ENCODE measurements at regions not wholly inside any gene's neighbourhood (a gene's known extent, or its start where the extent isn't known, plus 50 kb on each side); places are given as distances from the start of the nearest gene placed in this dataset.
"Not testable (repeated sequence)": the region's sequence is repeated elsewhere in the genome, so short reads cannot be mapped to it uniquely, and the experiment has no call there.

DNA sequence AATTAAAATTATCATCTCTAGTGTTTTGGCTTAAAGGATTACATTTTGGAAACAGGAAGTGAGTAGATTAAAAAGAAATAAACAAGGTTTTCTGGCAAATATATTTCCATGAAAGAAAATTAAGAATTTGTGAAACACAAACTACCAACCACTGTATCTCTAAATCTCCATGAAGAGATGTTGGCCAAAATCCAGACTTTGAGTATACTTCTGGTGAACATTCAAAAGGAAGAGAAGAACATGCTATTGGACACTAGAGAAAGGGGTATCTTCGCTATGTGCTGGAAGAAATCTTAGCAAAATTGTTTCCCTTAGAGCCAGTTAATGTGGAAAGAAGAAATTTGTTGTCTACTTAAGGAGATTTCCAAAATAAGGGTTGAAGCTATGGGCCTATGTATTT lies 710.4 kb upstream of the CTNND2 start:
- Histone ChIP-seq H3K4me3 (no peak overlapping the region), H3K36me3 (no peaks in the 10 kb centered on the region), H3K27me3 (no peaks in the 10 kb centered on the region), H3K4me1 (no peaks in the 10 kb centered on the region), H3K9me3 (peaks cover 0 to 2% (median 0%) of the 10 kb centered on the region in 4 donors), H3K27ac (no peak overlapping the region)
- no peak for TF ChIP-seq POLR2A (IDR thresholded peaks at IDR 0.05)
- DNase-seq: no peak

DNA sequence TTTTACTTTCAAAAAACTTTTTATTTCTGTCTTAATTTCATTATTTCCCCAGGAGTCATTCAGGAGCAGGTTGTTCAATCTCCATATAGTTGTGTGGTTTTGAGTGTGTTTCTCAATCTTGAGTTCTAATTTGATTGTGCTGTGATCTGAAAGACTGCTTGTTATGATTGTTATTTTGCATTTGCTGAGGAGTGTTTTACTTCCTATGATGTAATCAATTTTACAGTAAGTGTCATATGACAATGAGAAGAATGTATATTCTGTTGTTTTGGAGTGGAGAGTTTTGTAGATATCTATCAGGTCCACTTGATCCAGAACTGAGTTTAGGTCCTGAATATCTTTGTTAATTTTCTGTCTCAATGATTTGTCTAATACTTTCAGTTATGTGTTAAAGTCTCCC lies 706.9 kb upstream of the CTNND2 start:
- no peaks in the 10 kb centered on the region for H3K36me3 ChIP-seq

DNA sequence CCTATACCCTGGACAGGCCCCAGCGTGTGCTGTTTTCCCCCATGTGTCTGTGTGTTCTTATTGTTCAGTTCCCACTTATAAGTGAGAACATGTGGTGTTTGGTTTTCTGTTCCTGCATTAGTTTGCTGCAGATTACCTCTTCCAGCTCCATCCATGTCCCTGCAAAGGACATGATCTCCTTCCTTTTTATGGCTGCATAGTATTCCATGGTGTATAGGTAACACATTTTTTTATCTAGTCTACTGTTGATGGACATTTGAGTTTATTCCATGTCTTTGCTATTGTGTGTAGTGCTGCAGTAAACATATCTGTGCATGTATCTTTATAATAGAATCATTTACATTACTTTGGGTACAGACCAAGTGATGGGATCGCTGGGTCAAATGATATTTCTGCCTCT lies 703.6 kb upstream of the CTNND2 start:
- H3K27me3 ChIP-seq, H3K9me3 ChIP-seq, H3K27ac ChIP-seq, H3K4me1 ChIP-seq, H3K36me3 ChIP-seq, H3K4me3 ChIP-seq, DNase-seq: not testable (repeated sequence)

More for the DNA sequence above, 706.9 kb upstream of the CTNND2 start:
- no peak for DNase-seq
- TF ChIP-seq, protein P1, sequence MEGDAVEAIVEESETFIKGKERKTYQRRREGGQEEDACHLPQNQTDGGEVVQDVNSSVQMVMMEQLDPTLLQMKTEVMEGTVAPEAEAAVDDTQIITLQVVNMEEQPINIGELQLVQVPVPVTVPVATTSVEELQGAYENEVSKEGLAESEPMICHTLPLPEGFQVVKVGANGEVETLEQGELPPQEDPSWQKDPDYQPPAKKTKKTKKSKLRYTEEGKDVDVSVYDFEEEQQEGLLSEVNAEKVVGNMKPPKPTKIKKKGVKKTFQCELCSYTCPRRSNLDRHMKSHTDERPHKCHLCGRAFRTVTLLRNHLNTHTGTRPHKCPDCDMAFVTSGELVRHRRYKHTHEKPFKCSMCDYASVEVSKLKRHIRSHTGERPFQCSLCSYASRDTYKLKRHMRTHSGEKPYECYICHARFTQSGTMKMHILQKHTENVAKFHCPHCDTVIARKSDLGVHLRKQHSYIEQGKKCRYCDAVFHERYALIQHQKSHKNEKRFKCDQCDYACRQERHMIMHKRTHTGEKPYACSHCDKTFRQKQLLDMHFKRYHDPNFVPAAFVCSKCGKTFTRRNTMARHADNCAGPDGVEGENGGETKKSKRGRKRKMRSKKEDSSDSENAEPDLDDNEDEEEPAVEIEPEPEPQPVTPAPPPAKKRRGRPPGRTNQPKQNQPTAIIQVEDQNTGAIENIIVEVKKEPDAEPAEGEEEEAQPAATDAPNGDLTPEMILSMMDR (IDR thresholded peaks at IDR 0.05): no peak
- no peak for TF ChIP-seq POLR2A (IDR thresholded peaks at IDR 0.05)
- Histone ChIP-seq H3K27ac (no peak overlapping the region), H3K4me3 (no peak overlapping the region), H3K9me3 (peaks cover 0 to 2% (median 0%) of the 10 kb centered on the region in 4 donors), H3K27me3 (no peaks in the 10 kb centered on the region), H3K4me1 (no peaks in the 10 kb centered on the region)

DNA sequence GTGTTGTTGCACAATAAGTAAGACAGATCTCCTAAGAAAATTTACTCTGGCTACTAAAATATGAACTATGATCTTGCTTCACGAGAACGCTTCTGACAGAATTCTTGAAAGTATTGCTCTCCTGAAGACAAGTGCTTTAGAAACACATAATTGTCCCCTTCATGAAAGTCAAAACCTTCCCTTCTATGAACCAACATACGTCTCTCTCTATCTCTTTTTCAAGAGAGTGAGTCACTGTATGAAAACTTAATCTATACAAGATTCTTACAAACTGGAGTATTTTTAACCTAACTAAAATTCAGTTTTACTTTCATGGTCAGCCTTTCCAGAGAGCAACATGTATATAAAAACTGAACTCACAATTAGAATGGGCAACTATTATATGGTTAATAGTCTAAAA lies 688.0 kb upstream of the CTNND2 start:
- Histone ChIP-seq H3K36me3 (no peaks in the 10 kb centered on the region), H3K4me1 (no peaks in the 10 kb centered on the region)
- TF ChIP-seq, protein P1 (IDR thresholded peaks at IDR 0.05): no peak
- no peak for TF ChIP-seq POLR2A (IDR thresholded peaks at IDR 0.05)

DNA sequence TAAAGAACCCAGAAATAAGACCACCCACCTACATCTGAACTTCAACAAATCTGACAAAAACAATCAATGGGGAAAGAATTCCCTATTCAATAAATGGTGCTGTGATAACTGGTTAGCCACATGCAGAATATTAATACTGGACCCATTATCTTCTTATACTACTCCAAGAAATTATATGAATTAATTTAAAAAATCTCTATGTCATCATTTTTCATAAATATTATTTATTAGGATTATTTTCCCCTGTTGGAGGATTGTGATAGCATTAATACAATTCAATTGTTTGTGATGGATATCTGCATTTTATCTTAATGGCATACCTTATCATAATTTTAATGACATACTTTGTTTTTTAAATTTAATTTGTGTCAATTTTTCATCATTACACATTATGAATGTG lies 682.2 kb upstream of the CTNND2 start:
- H3K9me3 ChIP-seq: no peaks in the 10 kb centered on the region
- no peak for DNase-seq
- no peaks in the 10 kb centered on the region for H3K27me3 ChIP-seq
- H3K4me1 ChIP-seq: no peaks in the 10 kb centered on the region
- no peak overlapping the region for H3K4me3 ChIP-seq
- TF ChIP-seq, protein P1 (IDR thresholded peaks at IDR 0.05): no peak
- TF ChIP-seq POLR2A (IDR thresholded peaks at IDR 0.05): no peak
- H3K36me3 ChIP-seq: no peaks in the 10 kb centered on the region
- no peak overlapping the region for H3K27ac ChIP-seq

More for the DNA sequence above, 688.0 kb upstream of the CTNND2 start:
- Histone ChIP-seq H3K4me3 (no peak overlapping the region), H3K27ac (no peak overlapping the region), H3K9me3 (no peaks in the 10 kb centered on the region), H3K27me3 (no peaks in the 10 kb centered on the region)
- no peak for DNase-seq

DNA sequence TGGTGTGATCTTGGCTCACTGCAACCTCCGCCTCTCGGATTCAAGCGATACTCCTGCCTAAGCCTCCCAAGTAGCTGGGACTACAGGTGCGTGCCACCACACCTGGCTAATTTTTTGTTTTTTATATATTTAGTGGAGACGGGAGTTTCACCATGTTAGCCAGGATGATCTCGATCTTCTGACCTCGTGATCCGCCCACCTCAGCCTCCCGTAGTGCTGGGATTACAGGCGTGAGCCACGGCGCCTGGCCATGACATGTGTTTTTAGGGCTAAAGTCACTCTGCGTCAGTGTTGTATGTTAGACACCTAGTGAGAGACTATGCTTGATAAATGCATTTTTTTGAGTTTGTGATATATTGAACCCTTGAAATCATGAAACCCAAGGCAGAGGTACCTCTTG lies 674.6 kb upstream of the CTNND2 start:
- H3K9me3 ChIP-seq, H3K36me3 ChIP-seq, H3K27me3 ChIP-seq, H3K4me3 ChIP-seq, H3K27ac ChIP-seq, H3K4me1 ChIP-seq, DNase-seq: not testable (repeated sequence)

DNA sequence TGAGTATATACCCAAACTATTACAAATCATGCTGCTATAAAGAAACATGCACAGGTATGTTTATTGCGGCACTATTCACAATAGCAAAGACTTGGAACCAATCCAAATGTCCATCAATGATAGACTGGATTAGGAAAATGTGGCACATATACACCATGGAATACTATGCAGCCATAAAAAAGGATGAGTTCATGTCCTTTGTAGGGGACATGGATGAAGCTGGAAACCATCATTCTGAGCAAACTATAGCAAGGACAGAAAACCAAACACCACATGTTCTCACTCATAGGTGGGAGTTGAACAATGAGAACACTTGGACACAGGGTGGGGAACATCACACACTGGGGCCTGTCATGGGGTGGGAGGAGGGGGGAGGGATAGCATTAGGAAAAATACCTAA lies 672.7 kb upstream of the CTNND2 start:
- H3K27ac ChIP-seq, H3K4me1 ChIP-seq, H3K36me3 ChIP-seq, DNase-seq, H3K4me3 ChIP-seq, H3K9me3 ChIP-seq, H3K27me3 ChIP-seq: not testable (repeated sequence)

DNA sequence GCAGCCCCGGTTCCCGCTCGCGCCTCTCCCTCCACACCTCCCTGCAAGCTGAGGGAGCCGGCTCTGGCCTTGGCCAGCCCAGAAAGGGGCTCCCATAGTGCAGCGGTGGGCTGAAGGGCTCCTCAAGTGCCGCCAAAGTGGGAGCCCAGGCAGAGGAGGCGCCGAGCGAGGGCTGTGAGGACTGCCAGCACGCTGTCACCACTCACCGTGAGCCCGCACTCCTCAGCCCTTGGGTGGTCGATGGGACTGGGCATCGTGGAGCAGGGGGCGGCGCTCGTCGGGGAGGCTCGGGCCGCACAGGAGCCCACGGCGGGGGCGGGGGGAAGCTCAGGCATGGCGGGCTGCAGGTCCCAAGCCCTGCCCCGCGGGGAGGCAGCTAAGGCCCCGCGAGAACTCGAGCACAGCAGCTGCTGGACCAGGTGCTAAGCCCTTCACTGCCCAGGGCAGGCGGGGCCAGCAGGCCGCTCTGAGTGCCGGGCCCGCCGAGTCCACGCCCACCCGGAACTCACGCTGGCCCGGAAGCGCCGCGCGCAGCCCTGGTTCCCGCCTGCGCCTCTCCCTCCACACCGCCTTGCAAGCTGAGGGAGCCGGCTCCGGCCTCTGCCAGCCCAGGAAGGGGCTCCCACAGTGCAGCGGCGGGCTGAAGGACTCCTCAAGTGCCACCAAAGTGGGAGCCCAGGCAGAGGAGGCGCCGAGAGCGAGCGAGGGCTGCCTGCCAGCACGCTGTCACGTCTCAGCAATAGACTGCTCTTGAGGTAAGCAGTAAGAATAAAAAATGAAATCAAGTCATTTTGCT lies 670.2 kb upstream of the CTNND2 start:
- not testable (repeated sequence) for H3K4me1 ChIP-seq, H3K27ac ChIP-seq, H3K9me3 ChIP-seq, H3K27me3 ChIP-seq, DNase-seq, H3K36me3 ChIP-seq, H3K4me3 ChIP-seq

DNA sequence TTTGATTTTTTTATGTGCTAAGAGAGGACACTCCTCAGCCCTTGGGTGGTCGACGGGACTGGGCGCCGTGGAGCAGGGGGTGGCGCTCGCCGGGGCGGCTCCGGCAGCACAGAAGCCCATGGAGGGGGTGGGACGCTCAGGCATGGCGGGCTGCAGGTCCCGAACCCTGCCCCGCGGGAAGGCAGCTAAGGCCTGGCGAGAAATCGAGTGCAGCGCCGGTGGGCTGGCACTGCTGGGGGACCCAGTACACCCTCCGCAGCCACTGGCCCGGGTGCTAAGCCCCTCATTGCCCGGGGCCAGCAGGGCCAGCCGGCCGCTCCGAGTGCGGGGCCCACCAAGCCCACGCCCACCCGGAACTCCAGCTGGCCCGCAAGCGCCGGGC lies 669.7 kb upstream of the CTNND2 start:
- not testable (repeated sequence) for H3K27me3 ChIP-seq, H3K4me3 ChIP-seq, DNase-seq, H3K4me1 ChIP-seq, H3K36me3 ChIP-seq, H3K9me3 ChIP-seq, H3K27ac ChIP-seq

Measured in Peyer's patch (tissue), 4 donors.